T-cell (primary cell): ENCODE measurements at regions not wholly inside any gene's neighbourhood (a gene's known extent, or its start where the extent isn't known, plus 50 kb on each side); places are given as distances from the start of the nearest gene placed in this dataset.

Experiments used
- ATAC-seq, 4 experiments: fragments of 200-7000 bp in 3 of 4; fragments of 150-1000 bp in 1 of 4; cut with Tn5 transposase; replicated peaks in 1 of 4; 1 replicate in 3 of 4; 2 replicates in 1 of 4; pipeline ENCODE4 v1.10.0; 2021; ENCODE audit warnings: moderate library complexity in 3 of 4, mild to moderate bottlenecking in 2 of 4, moderate number of reproducible peaks in 1 of 4
- CTCF ChIA-PET, 2 donors: fragments of 300-600 bp; sonication (Branson Sonifier 250); formaldehyde crosslinking; loops; one replicate each; lab custom pipeline; 2022; ENCODE audit warnings: antibody characterized with exemption in 2 of 2; lab: Charles Lee
- POLR2A ChIA-PET, 2 donors: fragments of 300-600 bp; sonication (Branson Sonifier 250); formaldehyde crosslinking; loops; one replicate each; lab custom pipeline; 2022; ENCODE audit warnings: antibody characterized with exemption in 2 of 2; lab: Charles Lee
- DNase-seq, 35 experiments: peaks; one replicate each; pipeline versions ENCODE4 v3.0.0 to v3.0.0-alpha.2; 2013 to 2023
- H3K27ac ChIP-seq: one replicate; pipeline ENCODE4 v1.5.1; 2013; ENCODE audit warnings: low read length
- H3K27me3 ChIP-seq, 2 experiments: replicated peaks in 1 of 2; 1 replicate in 1 of 2; 2 replicates in 1 of 2; pipeline versions ENCODE4 v1.6.1 to v1.7.0; 2013; ENCODE audit warnings: low read length in 1 of 2, mixed read lengths in 1 of 2; ENCODE audit not compliant: control insufficient read depth in 2 of 2, insufficient read depth in 2 of 2; ENCODE audit errors: extremely low read depth in 1 of 2
- H3K36me3 ChIP-seq, 2 donors: 1 replicate in 1 of 2; 2 replicates in 1 of 2; pipeline versions ENCODE4 v1.6.1 to v1.7.0; 2013; ENCODE audit warnings: low read length in 1 of 2; ENCODE audit not compliant: control insufficient read depth in 2 of 2, insufficient read depth in 1 of 2; ENCODE audit errors: extremely low read depth in 1 of 2
- H3K4me1 ChIP-seq, 2 experiments: 1 replicate in 1 of 2; 2 replicates in 1 of 2; pipeline versions ENCODE4 v1.6.1 to v1.7.0; 2013; ENCODE audit warnings: low read length in 2 of 2, mixed read lengths in 1 of 2; ENCODE audit not compliant: insufficient read depth in 2 of 2, control insufficient read depth in 1 of 2; ENCODE audit errors: extremely low read depth in 1 of 2
- H3K4me3 ChIP-seq, 2 donors: 1 replicate in 1 of 2; 2 replicates in 1 of 2; pipeline versions ENCODE4 v1.5.1 to v1.7.0; 2013; ENCODE audit warnings: mild to moderate bottlenecking in 2 of 2, low read length in 1 of 2, moderate library complexity in 1 of 2; ENCODE audit not compliant: control insufficient read depth in 1 of 2; ENCODE audit errors: extremely low read depth in 1 of 2
- H3K9me3 ChIP-seq: 2 replicates; pipeline ENCODE4 v1.7.0; 2013
- H3K27ac Mint-ChIP-seq, 2 donors: one replicate each; pipeline ENCODE4 v1.8.0; 2020 to 2021; ENCODE audit warnings: mild to moderate bottlenecking in 2 of 2, mixed read lengths in 2 of 2
- H3K27me3 Mint-ChIP-seq, 2 donors: one replicate each; pipeline ENCODE4 v1.8.0; 2021 to 2022; ENCODE audit warnings: mixed read lengths in 2 of 2
- H3K36me3 Mint-ChIP-seq: one replicate; pipeline ENCODE4 v1.8.0; 2021; ENCODE audit warnings: mixed read lengths
- H3K4me1 Mint-ChIP-seq, 3 donors: one replicate each; pipeline ENCODE4 v1.8.0; 2020 to 2022; ENCODE audit warnings: mixed read lengths in 3 of 3, mild to moderate bottlenecking in 1 of 3
- H3K4me3 Mint-ChIP-seq, 3 donors: one replicate each; pipeline ENCODE4 v1.8.0; 2020 to 2022; ENCODE audit warnings: mild to moderate bottlenecking in 3 of 3, mixed read lengths in 3 of 3, moderate library complexity in 3 of 3
- H3K9me3 Mint-ChIP-seq, 3 donors: one replicate each; pipeline ENCODE4 v1.8.0; 2020 to 2022; ENCODE audit warnings: mixed read lengths in 3 of 3
- WGBS: methylation state at CpG from one replicate; pipeline ENCODE4 v1.1.5; 2013; ENCODE audit warnings: missing lambda C conversion rate; ENCODE audit not compliant: insufficient coverage; 5-methylcytosine and 5-hydroxymethylcytosine counted together

DNA sequence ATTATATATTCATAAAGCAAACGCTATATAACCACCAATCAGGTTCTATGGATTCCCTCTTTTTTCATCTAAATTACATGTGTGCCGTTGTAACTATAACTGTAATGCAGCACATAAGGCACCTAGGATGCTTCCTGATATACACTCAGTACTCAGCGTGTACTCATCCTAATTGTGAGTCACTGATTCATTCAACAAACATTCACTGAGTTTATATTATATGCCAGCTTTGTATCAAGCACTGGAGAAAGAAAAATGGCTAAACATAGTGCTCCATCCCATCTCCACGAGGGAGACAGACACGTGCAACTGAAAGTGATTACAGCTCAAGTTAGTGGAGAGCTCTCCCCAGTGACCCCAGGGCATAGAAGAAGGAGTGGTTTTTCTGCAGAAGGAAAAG lies 49.9 kb upstream of the SYN3 start:
- Histone ChIP-seq H3K27me3 (peaks cover 0 to 4% of the 10 kb centered on the region in 2 experiments), H3K4me3 (no peak overlapping the region), H3K36me3 (no peaks in the 10 kb centered on the region), H3K27ac (no peak overlapping the region), H3K4me1 (no peaks in the 10 kb centered on the region), H3K9me3 (no peaks in the 10 kb centered on the region)
- Mint-ChIP-seq H3K4me1 (no peaks in the 10 kb centered on the region), H3K27me3 (peaks cover 2 to 9% of the 10 kb centered on the region in 2 donors), H3K4me3 (no peak overlapping the region), H3K36me3 (no peaks in the 10 kb centered on the region), H3K9me3 (peaks cover 0 to 6% (median 0%) of the 10 kb centered on the region in 3 donors), H3K27ac (no peak overlapping the region)
- POLR2A ChIA-PET, result no interaction called here
- ATAC-seq, result no peak
- WGBS, result 60% methylated on average over 1 of the region's 5 CpGs
- no peak for DNase-seq
- CTCF ChIA-PET, result no interaction called here
